ENCODE measurements at regions not wholly inside any gene's neighbourhood (a gene's known extent, or its start where the extent isn't known, plus 50 kb on each side); places are given as distances from the start of the nearest gene placed in this dataset.

DNA sequence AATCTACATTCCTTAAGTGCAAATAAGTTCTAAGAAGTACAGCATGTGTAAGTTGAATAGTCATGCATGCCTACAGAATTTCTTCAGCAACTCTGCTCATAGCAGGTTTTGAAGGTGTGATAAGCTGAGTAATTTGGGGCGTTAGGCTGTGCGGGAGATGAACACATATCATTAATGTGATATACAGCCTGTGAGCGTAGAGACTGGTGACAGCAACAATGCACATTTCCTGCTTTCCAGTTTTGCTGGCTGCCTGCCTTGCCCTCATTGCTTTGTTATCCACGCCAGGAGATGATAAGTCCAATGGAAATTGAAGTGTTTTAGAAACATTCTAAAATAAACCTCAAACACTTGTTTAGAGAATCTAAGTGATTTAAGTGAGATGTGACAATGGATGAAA lies 1709.4 kb downstream of the ARAP2 start:
- no peak for TF ChIP-seq YY1 (IDR thresholded peaks at IDR 0.05; ENCODE audit: insufficient read depth, insufficient read length)
- no peak for TF ChIP-seq ZNF274 (IDR thresholded peaks at IDR 0.05; ENCODE audit: low read depth, low read length)
- no peak for TF ChIP-seq SUZ12 (IDR thresholded peaks at IDR 0.05; ENCODE audit: extremely low read depth, insufficient read depth, insufficient read length)

Measured in NT2/D1 (cell line).